Astrocyte (in vitro differentiated cells and primary cell): ENCODE measurements at regions not wholly inside any gene's neighbourhood (a gene's known extent, or its start where the extent isn't known, plus 50 kb on each side); places are given as distances from the start of the nearest gene placed in this dataset.

ENCODE experiments used
- EZH2 ChIP-seq: IDR thresholded peaks from 2 replicates; pipeline ENCODE4 v1.6.1; 2012; ENCODE audit warnings: mild to moderate bottlenecking, low read length, inconsistent platforms; ENCODE audit not compliant: insufficient read depth
- TF ChIP-seq, protein P1 (sequence below): IDR thresholded peaks from 2 replicates; pipeline ENCODE4 v1.5.1; 2011; ENCODE audit warnings: low read depth, mild to moderate bottlenecking, inconsistent platforms, low read length, moderate library complexity; ENCODE audit not compliant: insufficient read depth

DNA sequence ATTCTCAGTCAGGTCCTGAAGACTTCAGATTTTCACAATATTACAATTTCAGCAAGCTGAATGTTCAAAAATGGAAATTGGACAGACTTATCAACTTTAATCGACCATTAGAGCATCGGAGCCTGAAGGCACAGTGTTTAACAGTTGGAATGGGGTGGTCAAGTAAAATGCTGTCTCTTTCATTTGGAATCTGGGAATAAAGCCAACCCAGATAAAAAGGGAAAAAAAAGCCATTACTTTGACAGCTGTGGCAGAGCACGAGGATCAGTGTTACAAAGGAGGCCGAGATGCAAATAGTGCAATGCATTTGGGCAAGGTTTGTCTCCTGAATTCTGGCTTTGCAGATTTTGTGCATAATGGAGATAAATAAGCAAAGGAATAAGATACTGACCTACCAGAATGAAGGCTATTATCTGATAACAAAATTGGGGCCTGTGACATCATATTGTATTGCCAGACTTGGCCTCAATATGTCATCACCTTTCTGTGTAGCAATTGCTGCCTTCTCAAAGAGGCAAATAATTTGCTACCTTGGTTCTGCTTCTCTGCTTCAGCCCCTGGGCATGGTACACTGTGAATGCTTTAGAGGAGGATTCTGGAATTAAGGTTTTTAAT, 277.5 kb upstream of the KLHL29 start:
- TF ChIP-seq, protein P1, sequence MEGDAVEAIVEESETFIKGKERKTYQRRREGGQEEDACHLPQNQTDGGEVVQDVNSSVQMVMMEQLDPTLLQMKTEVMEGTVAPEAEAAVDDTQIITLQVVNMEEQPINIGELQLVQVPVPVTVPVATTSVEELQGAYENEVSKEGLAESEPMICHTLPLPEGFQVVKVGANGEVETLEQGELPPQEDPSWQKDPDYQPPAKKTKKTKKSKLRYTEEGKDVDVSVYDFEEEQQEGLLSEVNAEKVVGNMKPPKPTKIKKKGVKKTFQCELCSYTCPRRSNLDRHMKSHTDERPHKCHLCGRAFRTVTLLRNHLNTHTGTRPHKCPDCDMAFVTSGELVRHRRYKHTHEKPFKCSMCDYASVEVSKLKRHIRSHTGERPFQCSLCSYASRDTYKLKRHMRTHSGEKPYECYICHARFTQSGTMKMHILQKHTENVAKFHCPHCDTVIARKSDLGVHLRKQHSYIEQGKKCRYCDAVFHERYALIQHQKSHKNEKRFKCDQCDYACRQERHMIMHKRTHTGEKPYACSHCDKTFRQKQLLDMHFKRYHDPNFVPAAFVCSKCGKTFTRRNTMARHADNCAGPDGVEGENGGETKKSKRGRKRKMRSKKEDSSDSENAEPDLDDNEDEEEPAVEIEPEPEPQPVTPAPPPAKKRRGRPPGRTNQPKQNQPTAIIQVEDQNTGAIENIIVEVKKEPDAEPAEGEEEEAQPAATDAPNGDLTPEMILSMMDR = no peak
- TF ChIP-seq EZH2 = no peak
